ENCODE measurements at regions not wholly inside any gene's neighbourhood (a gene's known extent, or its start where the extent isn't known, plus 50 kb on each side); places are given as distances from the start of the nearest gene placed in this dataset.

DNA sequence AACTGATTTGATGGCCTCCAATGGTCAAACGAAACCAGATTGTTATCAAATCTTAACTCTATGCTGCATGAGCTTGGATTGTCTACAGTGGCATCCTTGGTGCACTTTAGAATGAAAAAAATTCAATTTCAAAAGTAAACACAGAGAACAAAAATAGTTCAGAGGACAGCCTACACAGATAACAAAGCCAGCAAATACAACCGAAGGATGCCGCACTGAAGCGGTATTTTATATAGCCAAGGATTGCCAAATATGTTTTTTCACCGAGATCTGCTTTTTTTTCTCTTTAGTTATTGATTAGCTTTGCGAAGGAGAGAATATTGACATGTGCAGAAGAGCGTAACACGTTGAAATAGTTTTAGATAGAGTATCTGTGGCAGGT, 72.0 kb downstream of the SLC4A3 start:
- H3K27ac ChIP-seq, result no peak overlapping the region
- H3K4me1 ChIP-seq, result peaks cover 0 to 15% (median 0%) of the 10 kb centered on the region in 4 donors
- peaks cover 23% of the 10 kb centered on the region for H3K27me3 ChIP-seq
- no peak overlapping the region for H3K4me3 ChIP-seq
- no peaks in the 10 kb centered on the region for H3K9me3 ChIP-seq
- 80 to 81% methylated on average over 8 of the region's 8 CpGs for whole genome bisulfite sequencing, 2 donors (ENCODE audit: low coverage in 1 of 2)
- TF ChIP-seq POLR2A (IDR thresholded peaks at IDR 0.05) (no peak), EP300 (IDR thresholded peaks at IDR 0.05; ENCODE audit: low read depth) (no peak), POLR2AphosphoS5 (IDR thresholded peaks at IDR 0.05) (no peak)
- TF ChIP-seq, protein P1, sequence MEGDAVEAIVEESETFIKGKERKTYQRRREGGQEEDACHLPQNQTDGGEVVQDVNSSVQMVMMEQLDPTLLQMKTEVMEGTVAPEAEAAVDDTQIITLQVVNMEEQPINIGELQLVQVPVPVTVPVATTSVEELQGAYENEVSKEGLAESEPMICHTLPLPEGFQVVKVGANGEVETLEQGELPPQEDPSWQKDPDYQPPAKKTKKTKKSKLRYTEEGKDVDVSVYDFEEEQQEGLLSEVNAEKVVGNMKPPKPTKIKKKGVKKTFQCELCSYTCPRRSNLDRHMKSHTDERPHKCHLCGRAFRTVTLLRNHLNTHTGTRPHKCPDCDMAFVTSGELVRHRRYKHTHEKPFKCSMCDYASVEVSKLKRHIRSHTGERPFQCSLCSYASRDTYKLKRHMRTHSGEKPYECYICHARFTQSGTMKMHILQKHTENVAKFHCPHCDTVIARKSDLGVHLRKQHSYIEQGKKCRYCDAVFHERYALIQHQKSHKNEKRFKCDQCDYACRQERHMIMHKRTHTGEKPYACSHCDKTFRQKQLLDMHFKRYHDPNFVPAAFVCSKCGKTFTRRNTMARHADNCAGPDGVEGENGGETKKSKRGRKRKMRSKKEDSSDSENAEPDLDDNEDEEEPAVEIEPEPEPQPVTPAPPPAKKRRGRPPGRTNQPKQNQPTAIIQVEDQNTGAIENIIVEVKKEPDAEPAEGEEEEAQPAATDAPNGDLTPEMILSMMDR (IDR thresholded peaks at IDR 0.05), result no peak
- intact Hi-C loops (cut with DNase I; ENCODE audit: low total_unique reads), result no loop called here
- DNase-seq, result no peak
- H3K36me3 ChIP-seq, result no peaks in the 10 kb centered on the region
- in situ Hi-C loops (cut with MboI; ENCODE audit: low pct_ligation_motif_present in 1 of 4, low pct_unique_long_range_greater_than_20kb in 1 of 4, low sequenced_read_pairs in 3 of 4), result no loop called here

DNA sequence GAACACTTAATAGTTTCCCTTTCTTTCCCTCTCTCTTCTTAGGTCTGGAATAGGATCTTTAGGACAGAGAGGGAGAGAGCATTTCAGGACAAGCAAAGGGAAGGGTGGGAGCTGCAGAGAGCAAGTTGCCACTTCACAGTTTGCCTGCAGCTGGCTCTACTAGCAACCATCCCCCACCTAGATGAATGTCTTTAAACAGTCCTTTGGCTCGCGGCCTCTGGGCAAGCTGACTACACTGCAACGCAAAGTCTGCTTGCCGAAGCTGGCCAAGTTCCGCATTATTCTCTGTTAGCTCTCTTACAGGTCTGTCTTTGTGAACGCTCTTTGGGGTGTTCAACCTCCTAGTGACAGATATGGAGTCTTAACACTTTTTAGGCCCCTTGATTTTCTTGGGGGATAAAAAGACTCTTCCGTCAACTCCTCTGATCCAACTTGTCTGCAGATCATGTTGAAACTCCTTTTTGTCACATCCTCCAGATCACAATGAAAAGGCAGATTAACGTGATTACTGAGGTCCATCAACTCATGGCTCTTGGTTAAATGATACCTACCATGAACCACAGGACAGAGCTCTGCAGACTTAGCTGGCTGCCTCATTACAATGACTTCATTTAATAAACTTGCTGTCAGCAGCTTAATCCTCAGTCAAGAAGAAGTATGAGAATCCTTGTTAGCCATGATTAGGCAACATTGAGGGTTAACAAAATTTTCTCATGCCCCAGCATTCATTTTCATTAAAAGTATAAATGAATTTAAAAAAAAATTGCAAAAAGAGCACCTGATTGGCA, 74.6 kb downstream of the SLC4A3 start:
- H3K9me3 ChIP-seq, result no peaks in the 10 kb centered on the region
- H3K4me1 ChIP-seq, result peaks cover 0 to 15% (median 0%) of the 10 kb centered on the region in 4 donors
- no peak overlapping the region for H3K4me3 ChIP-seq
- H3K27ac ChIP-seq, result no peak overlapping the region
- in situ Hi-C loops (cut with MboI; ENCODE audit: low pct_ligation_motif_present in 1 of 4, low pct_unique_long_range_greater_than_20kb in 1 of 4, low sequenced_read_pairs in 3 of 4) (no loop called here), intact Hi-C loops (cut with DNase I; ENCODE audit: low total_unique reads) (no loop called here)
- 44 to 67% methylated on average over 2 to 8 of the region's 8 CpGs for WGBS, 2 donors (ENCODE audit: low coverage in 1 of 2)
- H3K36me3 ChIP-seq, result no peaks in the 10 kb centered on the region
- no peak for TF ChIP-seq POLR2AphosphoS5 (IDR thresholded peaks at IDR 0.05)
- TF ChIP-seq, protein P1 (IDR thresholded peaks at IDR 0.05), result no peak
- no peak for TF ChIP-seq EP300 (IDR thresholded peaks at IDR 0.05; ENCODE audit: low read depth)
- no peak for TF ChIP-seq POLR2A (IDR thresholded peaks at IDR 0.05)
- peaks cover 18% of the 10 kb centered on the region for H3K27me3 ChIP-seq
- no peak for DNase-seq

DNA sequence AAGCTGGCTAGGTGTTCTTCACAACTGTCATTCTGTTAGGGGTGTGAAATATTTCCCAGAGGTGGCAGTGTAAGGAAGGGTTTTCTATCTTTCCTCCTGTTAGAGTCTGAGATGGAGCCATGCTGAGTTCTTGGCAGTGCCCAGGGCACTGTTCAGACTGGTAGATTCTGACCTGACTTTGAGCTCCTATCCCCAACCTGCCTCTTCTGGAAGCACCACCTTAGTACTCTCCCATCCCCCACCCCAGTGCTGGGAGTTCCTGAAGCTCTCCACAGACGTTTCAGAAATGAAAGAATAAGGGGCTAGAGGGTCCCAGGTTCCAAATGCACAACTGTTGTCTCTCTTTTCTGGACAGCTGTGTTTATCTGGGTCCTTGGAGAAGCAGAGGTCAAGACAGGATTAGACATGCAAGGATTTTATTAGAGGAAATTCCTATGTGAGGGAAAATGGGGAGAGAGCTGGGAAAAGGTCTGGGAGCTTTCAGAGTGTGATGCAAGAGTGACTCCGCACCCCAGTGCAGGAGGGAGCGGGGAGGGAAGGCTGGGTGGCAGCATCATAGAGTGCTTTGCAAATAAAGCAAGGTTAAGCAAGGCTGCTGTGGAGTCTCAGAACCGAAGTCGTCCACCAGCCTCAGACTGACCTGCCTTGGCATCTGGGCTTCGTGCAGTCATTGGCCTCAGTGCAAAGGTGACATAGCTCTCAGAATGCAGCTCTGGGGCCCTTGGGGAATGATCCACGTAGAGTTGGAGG, 75.5 kb downstream of the SLC4A3 start:
- no peak for DNase-seq
- intact Hi-C loops (cut with DNase I; ENCODE audit: low total_unique reads), result no loop called here
- 69% methylated on average over 3 to 7 of the region's 7 CpGs for WGBS, 2 donors (ENCODE audit: low coverage in 1 of 2)
- Histone ChIP-seq H3K4me3 (no peak overlapping the region), H3K4me1 (peaks cover 0 to 15% (median 0%) of the 10 kb centered on the region in 4 donors), H3K36me3 (no peaks in the 10 kb centered on the region), H3K27me3 (peaks cover 15% of the 10 kb centered on the region), H3K27ac (no peak overlapping the region), H3K9me3 (no peaks in the 10 kb centered on the region)
- in situ Hi-C loops (cut with MboI; ENCODE audit: low pct_ligation_motif_present in 1 of 4, low pct_unique_long_range_greater_than_20kb in 1 of 4, low sequenced_read_pairs in 3 of 4), result no loop called here
- TF ChIP-seq EP300 (IDR thresholded peaks at IDR 0.05; ENCODE audit: low read depth), result no peak
- TF ChIP-seq POLR2AphosphoS5 (IDR thresholded peaks at IDR 0.05), result no peak
- TF ChIP-seq POLR2A (IDR thresholded peaks at IDR 0.05), result no peak
- TF ChIP-seq, protein P1 (IDR thresholded peaks at IDR 0.05), result no peak

DNA sequence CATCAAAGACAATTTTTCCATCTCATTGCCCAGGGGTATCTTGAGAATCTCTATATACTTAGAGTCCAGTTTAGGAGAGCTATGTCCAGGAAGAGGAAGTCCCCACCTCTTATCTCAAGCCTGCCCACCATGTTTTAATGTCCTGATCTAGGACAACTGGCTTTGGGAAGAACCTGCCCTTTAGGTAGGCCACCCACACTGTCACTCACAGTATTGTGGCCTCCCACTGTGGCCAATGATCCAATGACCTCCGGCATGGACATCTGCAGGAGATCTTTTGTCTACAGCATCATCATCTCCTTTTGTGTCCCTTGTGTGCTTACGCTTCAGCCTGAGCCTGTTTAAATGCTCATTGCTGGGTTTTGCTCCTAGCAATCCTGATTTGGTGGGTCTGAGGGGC, 77.4 kb downstream of the SLC4A3 start:
- Histone ChIP-seq H3K4me1 (peaks cover 0 to 15% (median 0%) of the 10 kb centered on the region in 4 donors), H3K9me3 (no peaks in the 10 kb centered on the region), H3K27me3 (peaks cover 2% of the 10 kb centered on the region), H3K36me3 (no peaks in the 10 kb centered on the region), H3K4me3 (no peak overlapping the region), H3K27ac (no peak overlapping the region)
- no peak for DNase-seq
- 82 to 84% methylated on average over 2 of the region's 2 CpGs for WGBS, 2 donors (ENCODE audit: low coverage in 1 of 2)
- in situ Hi-C loops (cut with MboI; ENCODE audit: low pct_ligation_motif_present in 1 of 4, low pct_unique_long_range_greater_than_20kb in 1 of 4, low sequenced_read_pairs in 3 of 4) (no loop called here), intact Hi-C loops (cut with DNase I; ENCODE audit: low total_unique reads) (no loop called here)
- TF ChIP-seq EP300 (IDR thresholded peaks at IDR 0.05; ENCODE audit: low read depth) (no peak), POLR2A (IDR thresholded peaks at IDR 0.05) (no peak), POLR2AphosphoS5 (IDR thresholded peaks at IDR 0.05) (no peak)
- TF ChIP-seq, protein P1 (IDR thresholded peaks at IDR 0.05), result no peak

Data from transverse colon (tissue), 4 donors.